Heart right ventricle (tissue), 16 donors: ENCODE measurements at regions not wholly inside any gene's neighbourhood (a gene's known extent, or its start where the extent isn't known, plus 50 kb on each side); places are given as distances from the start of the nearest gene placed in this dataset.
"Not testable (repeated sequence)": the region's sequence is repeated elsewhere in the genome, so short reads cannot be mapped to it uniquely, and the experiment has no call there.

Experiments
- ATAC-seq, 8 donors: fragments of 200-7000 bp; cut with Tn5 transposase; one replicate each; pipeline ENCODE4 v1.9.1; 2020; ENCODE audit warnings: mild to moderate bottlenecking in 8 of 8, moderate library complexity in 8 of 8, moderate number of reproducible peaks in 1 of 8
- DNase-seq, 2 donors: peaks; one replicate each; pipeline ENCODE4 v3.0.0-alpha.2; 2020
- H3K27ac ChIP-seq, 10 donors: fragments of 200-600 bp; sonication (generic) in 2 of 10; one replicate each; pipeline versions ENCODE4 v1.5.0 to v1.8.0; 2020 to 2022; ENCODE audit warnings: mild to moderate bottlenecking in 3 of 10
- H3K27me3 ChIP-seq, 7 donors: fragments of 200-600 bp; one replicate each; pipeline ENCODE4 v1.8.0; 2021 to 2022; ENCODE audit warnings: mild to moderate bottlenecking in 2 of 7
- H3K36me3 ChIP-seq, 9 donors: fragments of 200-600 bp; sonication (generic) in 1 of 9; one replicate each; pipeline versions ENCODE4 v1.5.0 to v1.8.0; 2020 to 2022; ENCODE audit warnings: mild to moderate bottlenecking in 2 of 9
- H3K4me1 ChIP-seq, 9 donors: fragments of 200-600 bp; sonication (generic) in 1 of 9; one replicate each; pipeline versions ENCODE4 v1.5.0 to v1.8.0; 2020 to 2022; ENCODE audit warnings: mild to moderate bottlenecking in 4 of 9
- H3K4me3 ChIP-seq, 10 donors: fragments of 200-600 bp; sonication (generic) in 2 of 10; one replicate each; pipeline versions ENCODE4 v1.5.0 to v1.8.0; 2020 to 2022; ENCODE audit warnings: mild to moderate bottlenecking in 7 of 10, moderate library complexity in 2 of 10
- H3K9me3 ChIP-seq, 11 donors: fragments of 200-600 bp in 10 of 11; sonication (generic) in 2 of 11; one replicate each; pipeline versions ENCODE4 v1.5.0 to v1.8.0; 2013 to 2022; ENCODE audit warnings: mild to moderate bottlenecking in 2 of 11, control low read depth in 1 of 11, moderate library complexity in 1 of 11
- WGBS, 2 donors: extraction: QIAGEN DNeasy Blood & Tissue Kit; methylation state at CpG; one replicate each; pipeline ENCODE4 v1.1.7; 2013; ENCODE audit warnings: inconsistent platforms in 1 of 2; 5-methylcytosine and 5-hydroxymethylcytosine counted together
- intact Hi-C, 10 donors: fragments of 100-400 bp; cut with DNase I; formaldehyde crosslinking; loops; one replicate each; pipeline versions ENCODE4 v1.11.1 to v1.14.2; 2022
- TF ChIP-seq, protein P1 (sequence below), 9 donors: fragments of 200-600 bp; sonication (generic) in 2 of 9; IDR thresholded peaks; one replicate each; pipeline versions ENCODE4 v1.5.0 to v1.8.0; 2021 to 2022; ENCODE audit warnings: antibody characterized with exemption in 9 of 9, mild to moderate bottlenecking in 5 of 9, moderate library complexity in 1 of 9
- donor health status: Arrhythmogenic right ventricular cardiomyopathy.
- donor health status: ischemic (EF 13 %, LVEDD 7.1; RV severe dilation, severe dysfunction).
- donor health status: healthy with polysubstance abuse.
- donor health status: DM: no; HTN: yes; CAD: no.
- donor health status: DM: no; HTN: no; CAD: no.
- donor health status: ischemic (EF 25% LVEDD 6.9; RV normal size, moderate dysfunction).
- donor health status: ischemic (EF 25% LVEDD 5.7; RV mildly dilated, moderate dysfunction).
- donor health status: healthy.
- donor health status: DM: yes; HTN: yes; CAD: no.
- donor health status: Ischemic cardiomyopathy.
- donor health status: ischemic (EF 35%, LVEDD 5.7; RV mildly dilated, moderate dysfunction).
- donor health status: nonischemic (EF 11% LVEDD 7.7; RV severe dilation, severe dysfunction).
- donor health status: DM: yes; HTN: yes; CAD: no.
- donor health status: PGD.
- donor health status: ischemic (EF 29% LVEDD 5.4; RV normal size, mild dysfunction).
- donor health status: nonischemic (EF 23%, LVEDD 6.1; RV moderate dilation, normal function).

DNA sequence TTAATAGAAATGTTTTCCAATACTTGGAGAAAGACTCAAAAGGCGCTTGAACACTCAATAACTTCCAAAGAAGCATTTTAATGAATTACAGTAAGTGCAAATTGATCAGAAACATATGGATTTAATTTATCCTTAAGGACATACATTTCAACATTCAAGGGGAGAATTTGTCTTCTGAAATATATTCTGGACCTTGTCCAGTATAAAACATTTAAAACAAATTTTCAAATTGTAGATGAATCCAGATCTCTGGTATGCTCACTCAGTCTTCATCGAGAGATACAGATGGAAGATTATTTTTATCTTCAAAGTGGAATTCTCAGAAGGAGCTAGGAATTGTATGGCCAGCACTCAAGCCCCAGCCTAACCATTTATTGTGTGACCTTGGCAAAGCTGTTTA, 310.4 kb downstream of the ZNF674 start:
- no peak for DNase-seq
- TF ChIP-seq, protein P1, sequence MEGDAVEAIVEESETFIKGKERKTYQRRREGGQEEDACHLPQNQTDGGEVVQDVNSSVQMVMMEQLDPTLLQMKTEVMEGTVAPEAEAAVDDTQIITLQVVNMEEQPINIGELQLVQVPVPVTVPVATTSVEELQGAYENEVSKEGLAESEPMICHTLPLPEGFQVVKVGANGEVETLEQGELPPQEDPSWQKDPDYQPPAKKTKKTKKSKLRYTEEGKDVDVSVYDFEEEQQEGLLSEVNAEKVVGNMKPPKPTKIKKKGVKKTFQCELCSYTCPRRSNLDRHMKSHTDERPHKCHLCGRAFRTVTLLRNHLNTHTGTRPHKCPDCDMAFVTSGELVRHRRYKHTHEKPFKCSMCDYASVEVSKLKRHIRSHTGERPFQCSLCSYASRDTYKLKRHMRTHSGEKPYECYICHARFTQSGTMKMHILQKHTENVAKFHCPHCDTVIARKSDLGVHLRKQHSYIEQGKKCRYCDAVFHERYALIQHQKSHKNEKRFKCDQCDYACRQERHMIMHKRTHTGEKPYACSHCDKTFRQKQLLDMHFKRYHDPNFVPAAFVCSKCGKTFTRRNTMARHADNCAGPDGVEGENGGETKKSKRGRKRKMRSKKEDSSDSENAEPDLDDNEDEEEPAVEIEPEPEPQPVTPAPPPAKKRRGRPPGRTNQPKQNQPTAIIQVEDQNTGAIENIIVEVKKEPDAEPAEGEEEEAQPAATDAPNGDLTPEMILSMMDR (IDR thresholded peaks at IDR 0.05), result no peak
- Histone ChIP-seq H3K27ac (no peak overlapping the region), H3K27me3 (peaks cover 0 to 4% (median 0%) of the 10 kb centered on the region in 7 donors), H3K36me3 (no peaks in the 10 kb centered on the region), H3K4me3 (no peak overlapping the region), H3K9me3 (no peaks in the 10 kb centered on the region), H3K4me1 (no peaks in the 10 kb centered on the region)
- ATAC-seq, result no peak
- intact Hi-C loops, result no loop called here
- WGBS, 2 donors, result 66 to 78% methylated on average over 2 of the region's 2 CpGs

DNA sequence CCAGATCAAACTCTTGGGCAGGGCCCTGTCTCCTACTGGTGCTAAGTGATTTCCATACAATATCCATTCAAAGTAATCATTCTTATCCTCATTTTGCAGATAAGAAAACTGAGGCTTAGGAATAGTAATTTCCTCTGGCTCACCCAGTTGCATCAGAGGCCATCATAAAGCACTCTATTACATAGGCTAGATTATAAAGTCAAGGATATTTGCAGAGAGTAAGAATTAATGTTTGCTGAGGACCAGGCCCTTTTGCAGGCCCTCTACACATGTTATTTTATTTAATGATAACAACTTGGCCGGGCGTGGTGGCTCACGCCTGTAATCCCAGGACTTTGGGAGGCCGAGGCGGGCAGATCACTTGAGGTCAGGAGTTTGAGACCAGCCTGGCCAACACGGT, 316.8 kb downstream of the ZNF674 start:
- Histone ChIP-seq H3K27me3 (peaks cover 0 to 8% (median 0%) of the 10 kb centered on the region in 7 donors), H3K9me3 (no peaks in the 10 kb centered on the region), H3K4me3 (no peak overlapping the region), H3K36me3 (no peaks in the 10 kb centered on the region), H3K4me1 (no peaks in the 10 kb centered on the region), H3K27ac (no peak overlapping the region)
- intact Hi-C loops, result no loop called here
- TF ChIP-seq, protein P1 (IDR thresholded peaks at IDR 0.05), result no peak
- ATAC-seq (no peak), DNase-seq (no peak)
- 89 to 98% methylated on average over 5 to 6 of the region's 6 CpGs for whole genome bisulfite sequencing, 2 donors

DNA sequence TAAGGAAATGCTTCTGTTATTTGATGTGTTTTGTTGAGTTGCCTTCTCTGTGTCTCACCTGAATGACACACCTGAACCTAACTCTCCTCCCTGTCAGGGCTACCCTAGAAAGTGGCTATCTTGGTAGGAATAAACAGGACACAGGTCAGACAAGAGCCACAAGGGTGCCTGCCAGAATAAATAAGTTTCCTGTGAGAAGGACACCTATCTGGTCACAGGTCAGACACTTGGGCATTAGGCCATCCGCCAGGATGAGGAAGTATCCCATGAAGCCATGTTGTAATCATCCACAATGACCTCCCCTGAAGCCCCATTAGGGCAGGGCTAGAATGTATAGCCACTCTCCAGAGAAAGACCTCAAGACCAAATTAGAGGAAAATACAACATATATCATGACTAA, 318.8 kb downstream of the ZNF674 start:
- no peak for ATAC-seq
- TF ChIP-seq, protein P1 (IDR thresholded peaks at IDR 0.05), result no peak
- WGBS, 2 donors, result 85 to 100% methylated on average over 1 of the region's 1 CpG
- Histone ChIP-seq H3K9me3 (no peaks in the 10 kb centered on the region), H3K4me3 (no peak overlapping the region), H3K27ac (no peak overlapping the region), H3K27me3 (peaks cover 0 to 8% (median 0%) of the 10 kb centered on the region in 7 donors), H3K4me1 (no peaks in the 10 kb centered on the region), H3K36me3 (no peaks in the 10 kb centered on the region)
- intact Hi-C loops, result no loop called here
- DNase-seq, result no peak

DNA sequence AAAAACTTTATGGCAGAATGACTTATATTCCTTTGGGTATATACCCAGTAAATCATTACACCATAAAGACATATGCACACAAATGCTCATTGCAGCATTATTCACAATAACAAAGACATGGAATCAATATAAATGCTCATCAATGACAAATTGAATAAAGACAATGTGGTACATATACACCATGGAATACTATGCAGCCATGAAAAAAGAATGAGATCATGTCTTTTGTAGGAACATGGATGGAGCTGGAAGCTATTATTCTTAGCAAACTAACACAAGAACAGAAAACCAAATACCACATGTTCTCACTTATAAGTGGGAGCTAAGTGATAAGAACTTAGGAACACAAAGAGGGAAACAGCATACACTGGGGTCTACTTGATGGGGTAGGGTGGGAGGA, 321.7 kb downstream of the ZNF674 start:
- H3K27ac ChIP-seq, H3K36me3 ChIP-seq, DNase-seq, H3K4me1 ChIP-seq, H3K4me3 ChIP-seq, ATAC-seq, intact Hi-C loops, H3K9me3 ChIP-seq: not testable (repeated sequence)
- peaks cover 0 to 25% (median 0%) of the 10 kb centered on the region in 7 donors for H3K27me3 ChIP-seq

DNA sequence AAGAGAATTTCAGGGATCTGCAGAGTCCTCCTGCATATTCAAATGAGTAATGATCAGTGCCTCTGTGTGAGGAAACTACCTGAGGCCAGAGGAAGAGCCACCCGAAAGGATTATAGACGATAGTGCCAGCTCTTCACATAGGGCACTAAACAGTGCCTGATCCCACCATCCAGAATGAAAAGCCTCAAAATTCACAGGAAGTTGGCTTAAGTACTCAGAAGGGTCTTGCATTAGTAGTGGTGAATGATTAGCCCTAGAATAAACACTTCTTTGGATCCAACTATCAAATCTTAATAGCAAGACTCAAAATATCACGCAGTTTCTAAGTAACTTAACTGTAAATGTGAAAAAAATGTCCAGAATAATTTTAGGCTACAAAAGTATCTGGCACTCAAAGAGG, 324.4 kb downstream of the ZNF674 start:
- Histone ChIP-seq H3K27me3 (peaks cover 0 to 33% (median 0%) of the 10 kb centered on the region in 7 donors), H3K36me3 (no peaks in the 10 kb centered on the region), H3K4me1 (no peaks in the 10 kb centered on the region), H3K4me3 (no peak overlapping the region), H3K27ac (no peak overlapping the region), H3K9me3 (no peaks in the 10 kb centered on the region)
- DNase-seq (no peak), ATAC-seq (no peak)
- intact Hi-C loops, result no loop called here
- TF ChIP-seq, protein P1 (IDR thresholded peaks at IDR 0.05), result no peak
- 88 to 97% methylated on average over 3 of the region's 3 CpGs for WGBS, 2 donors
